ENCODE measurements at regions not wholly inside any gene's neighbourhood (a gene's known extent, or its start where the extent isn't known, plus 50 kb on each side); places are given as distances from the start of the nearest gene placed in this dataset.
"Not testable (repeated sequence)": the region's sequence is repeated elsewhere in the genome, so short reads cannot be mapped to it uniquely, and the experiment has no call there.

- no peak for DNase-seq
- TF ChIP-seq GATA1 (IDR thresholded peaks at IDR 0.05; ENCODE audit: low read depth, low read length) (no peak), POLR2A (IDR thresholded peaks at IDR 0.05; ENCODE audit: low read length) (no peak)
Measured at GRCh38 chr3:88259045-88259444, 109.3 kb downstream of the C3orf38 start.

GRCh38 chr3:88262527-88262926, 112.8 kb downstream of the C3orf38 start:
- no peak for DNase-seq
- TF ChIP-seq GATA1 (IDR thresholded peaks at IDR 0.05; ENCODE audit: low read depth, low read length): no peak
- no peak for TF ChIP-seq POLR2A (IDR thresholded peaks at IDR 0.05; ENCODE audit: low read length)

- TF ChIP-seq POLR2A (IDR thresholded peaks at IDR 0.05; ENCODE audit: low read length): no peak
- TF ChIP-seq GATA1 (IDR thresholded peaks at IDR 0.05; ENCODE audit: low read depth, low read length): no peak
- DNase-seq: no peak
Measured at GRCh38 chr3:88263417-88264100, 113.8 kb downstream of the C3orf38 start.

GRCh38 chr3:88267441-88267840, 117.7 kb downstream of the C3orf38 start:
- TF ChIP-seq GATA1 (IDR thresholded peaks at IDR 0.05; ENCODE audit: low read depth, low read length): no peak
- TF ChIP-seq POLR2A (IDR thresholded peaks at IDR 0.05; ENCODE audit: low read length): no peak
- no peak for DNase-seq

- no peak for DNase-seq
- TF ChIP-seq GATA1 (IDR thresholded peaks at IDR 0.05; ENCODE audit: low read depth, low read length) (no peak), POLR2A (IDR thresholded peaks at IDR 0.05; ENCODE audit: low read length) (no peak)
Measured at GRCh38 chr3:88267847-88268246, 118.1 kb downstream of the C3orf38 start.

- TF ChIP-seq GATA1 (IDR thresholded peaks at IDR 0.05; ENCODE audit: low read depth, low read length) (no peak), POLR2A (IDR thresholded peaks at IDR 0.05; ENCODE audit: low read length) (no peak)
- no peak for DNase-seq
Measured at GRCh38 chr3:88280326-88280725, 130.6 kb downstream of the C3orf38 start.

GRCh38 chr3:88282528-88283241, 132.9 kb downstream of the C3orf38 start:
- no peak for TF ChIP-seq GATA1 (IDR thresholded peaks at IDR 0.05; ENCODE audit: low read depth, low read length)
- no peak for TF ChIP-seq POLR2A (IDR thresholded peaks at IDR 0.05; ENCODE audit: low read length)

GRCh38 chr3:88283242-88283592, 133.5 kb downstream of the C3orf38 start:
- no peak for TF ChIP-seq POLR2A (IDR thresholded peaks at IDR 0.05; ENCODE audit: low read length)
- TF ChIP-seq GATA1 (IDR thresholded peaks at IDR 0.05; ENCODE audit: low read depth, low read length): no peak
- no peak for DNase-seq

More at GRCh38 chr3:88282528-88283241, 132.9 kb downstream of the C3orf38 start:
- no peak for DNase-seq

- TF ChIP-seq POLR2A (IDR thresholded peaks at IDR 0.05; ENCODE audit: low read length): no peak
- TF ChIP-seq GATA1 (IDR thresholded peaks at IDR 0.05; ENCODE audit: low read depth, low read length): no peak
- peak; percentile 56 to 73 for DNase-seq
Measured at GRCh38 chr3:88291486-88291885, 141.7 kb downstream of the C3orf38 start.

- TF ChIP-seq POLR2A (IDR thresholded peaks at IDR 0.05; ENCODE audit: low read length) (no peak), GATA1 (IDR thresholded peaks at IDR 0.05; ENCODE audit: low read depth, low read length) (no peak)
- no peak for DNase-seq
Measured at GRCh38 chr3:88298189-88298588, 148.4 kb downstream of the C3orf38 start.

GRCh38 chr3:88301273-88301995, 151.7 kb downstream of the C3orf38 start:
- DNase-seq: no peak
- TF ChIP-seq GATA1 (IDR thresholded peaks at IDR 0.05; ENCODE audit: low read depth, low read length): no peak
- no peak for TF ChIP-seq POLR2A (IDR thresholded peaks at IDR 0.05; ENCODE audit: low read length)

GRCh38 chr3:88301996-88302393, 152.2 kb downstream of the C3orf38 start:
- TF ChIP-seq POLR2A (IDR thresholded peaks at IDR 0.05; ENCODE audit: low read length): no peak
- DNase-seq: no peak

GRCh38 chr3:88303331-88303904, 153.7 kb downstream of the C3orf38 start:
- not testable (repeated sequence) for DNase-seq

- TF ChIP-seq GATA1 (IDR thresholded peaks at IDR 0.05; ENCODE audit: low read depth, low read length) (no peak), POLR2A (IDR thresholded peaks at IDR 0.05; ENCODE audit: low read length) (no peak)
- no peak for DNase-seq
Measured at GRCh38 chr3:88307666-88308065, 157.9 kb downstream of the C3orf38 start.

Measured in erythroblast (primary cell).